ENCODE measurements at regions not wholly inside any gene's neighbourhood (a gene's known extent, or its start where the extent isn't known, plus 50 kb on each side); places are given as distances from the start of the nearest gene placed in this dataset.
A peak's percentile ranks its signal among the peaks of the same experiment; 100 is the strongest.

DNA sequence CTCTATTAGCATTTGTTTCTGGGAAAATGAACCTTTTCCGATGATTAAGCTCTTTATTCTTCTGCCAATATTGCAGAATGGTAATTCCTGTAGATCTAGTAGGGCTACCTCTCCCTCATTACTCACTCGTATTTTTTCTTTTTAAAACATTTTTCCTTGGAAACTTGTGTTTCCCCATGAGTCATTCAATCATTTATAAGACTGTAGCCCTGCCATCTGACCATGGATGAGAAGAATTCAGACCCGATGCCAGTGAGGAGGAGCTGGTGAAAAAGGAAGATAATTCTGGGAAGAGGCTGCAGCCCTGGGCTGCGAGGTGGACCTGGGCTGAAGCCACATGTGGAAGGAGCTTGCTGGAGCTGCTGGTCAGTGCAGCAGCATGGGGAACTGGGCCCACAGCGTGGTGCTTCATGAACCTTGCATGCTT, 242.8 kb downstream of the KLF6 start:
- no peak for TF ChIP-seq CTCF (IDR thresholded peaks at IDR 0.05; ENCODE audit: low read depth, low read length)
- no peak for DNase-seq (ENCODE audit: extremely low read depth, low read depth)

DNA sequence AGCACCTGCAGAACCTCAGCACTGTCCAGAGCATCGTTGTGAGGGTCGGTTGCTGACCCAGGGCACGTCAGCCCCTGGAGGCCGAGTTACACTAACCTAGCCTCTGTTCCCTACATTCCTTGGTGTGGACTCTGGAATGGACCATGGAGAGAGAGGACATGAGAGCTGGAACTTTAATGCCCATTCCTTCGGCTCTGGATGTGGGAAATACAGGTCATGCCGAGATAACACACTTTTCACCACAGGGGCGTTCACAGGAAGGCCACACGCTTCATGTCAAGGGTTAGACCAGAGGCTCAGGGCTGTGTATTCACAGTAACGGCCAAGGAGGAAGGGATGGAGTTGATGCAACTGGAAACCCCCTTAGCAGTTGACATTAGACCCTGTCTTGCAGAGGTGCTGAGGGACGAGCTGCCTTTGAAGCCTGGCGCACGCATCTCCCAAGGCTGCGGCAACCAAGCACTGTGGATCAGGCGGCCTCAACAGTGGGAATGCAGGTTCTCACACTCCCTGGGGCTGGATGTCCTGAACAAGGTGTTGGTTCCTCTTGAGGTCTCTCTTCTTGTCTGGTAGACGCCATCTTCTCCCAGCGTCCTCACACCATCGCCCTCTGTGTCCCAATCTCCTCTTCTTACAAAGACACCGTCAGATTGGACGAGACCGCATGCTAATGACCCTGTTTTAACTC, 245.2 kb downstream of the KLF6 start:
- TF ChIP-seq CTCF (IDR thresholded peaks at IDR 0.05; ENCODE audit: low read depth, low read length): no peak
- no peak for DNase-seq (ENCODE audit: extremely low read depth, low read depth)

DNA sequence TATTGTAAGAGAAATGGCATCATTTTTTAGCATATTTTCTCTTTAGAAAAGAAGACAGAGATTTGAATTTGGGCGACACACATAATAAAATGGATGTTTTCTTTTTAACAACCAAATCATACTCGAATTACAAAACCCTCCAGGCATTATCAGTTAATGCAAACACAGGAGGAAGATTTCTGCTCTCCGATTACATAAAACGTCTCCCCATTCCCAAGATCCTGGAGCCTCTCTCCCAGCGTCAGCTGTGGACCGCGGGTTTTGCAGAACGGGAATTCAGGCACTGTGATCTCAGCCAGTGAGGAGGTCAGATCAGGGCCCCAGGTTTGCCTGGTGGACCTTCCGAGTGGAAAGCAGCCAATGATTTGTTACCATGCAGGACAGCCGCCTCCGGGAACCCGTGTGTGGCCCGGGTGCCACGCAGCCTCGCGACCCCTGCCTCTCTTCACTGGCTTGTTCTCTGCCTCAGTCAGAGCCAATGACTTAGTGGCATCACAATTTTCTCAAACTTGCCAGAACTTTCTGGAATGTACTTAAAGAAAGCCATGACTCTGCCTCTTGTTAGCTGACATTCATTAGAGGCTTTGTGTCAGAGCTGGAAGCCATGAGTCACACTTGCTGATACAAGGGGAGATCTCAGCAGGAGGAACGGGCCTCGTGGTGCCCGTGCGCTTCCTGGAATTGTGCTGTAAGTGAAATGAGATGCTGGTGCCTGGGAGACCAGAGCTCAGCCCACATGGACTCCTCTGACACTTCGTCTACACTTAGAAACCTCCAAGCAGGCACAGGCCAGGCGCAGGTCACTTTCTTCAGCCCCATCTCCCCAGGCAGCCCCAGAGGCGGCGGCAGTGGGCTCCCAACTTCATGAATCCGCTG, 246.1 kb downstream of the KLF6 start:
- TF ChIP-seq CTCF (IDR thresholded peaks at IDR 0.05; ENCODE audit: low read depth, low read length): no peak
- peak; percentile 84 for DNase-seq (ENCODE audit: extremely low read depth, low read depth)

- DNase-seq (ENCODE audit: extremely low read depth, low read depth): no peak
- TF ChIP-seq CTCF (IDR thresholded peaks at IDR 0.05; ENCODE audit: low read depth, low read length): no peak
Observed at GRCh38 chr10:3538291-3538655, 246.7 kb downstream of the KLF6 start.

DNA sequence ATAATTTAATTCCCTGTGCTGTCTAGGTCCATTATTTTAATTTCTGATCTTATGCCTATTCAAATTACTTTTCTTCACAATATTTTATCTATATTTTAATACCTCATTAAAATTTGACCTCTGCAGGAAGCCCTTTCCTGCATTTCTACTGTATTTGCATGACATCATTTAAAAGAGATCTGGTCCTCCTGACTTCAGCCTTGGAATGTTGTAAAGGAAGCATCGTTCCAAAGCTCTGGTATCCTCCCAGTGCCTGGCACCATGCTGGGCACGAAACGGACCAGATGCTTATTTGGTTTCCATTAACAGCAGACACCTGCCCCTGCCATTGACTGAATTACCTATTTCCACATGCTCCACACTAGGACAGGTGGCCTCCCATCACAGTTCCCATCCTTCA, 247.5 kb downstream of the KLF6 start:
- no peak for DNase-seq (ENCODE audit: extremely low read depth, low read depth)
- TF ChIP-seq CTCF (IDR thresholded peaks at IDR 0.05; ENCODE audit: low read depth, low read length): no peak

GRCh38 chr10:3535001-3535400, 250.0 kb downstream of the KLF6 start:
- DNase-seq (ENCODE audit: extremely low read depth, low read depth): no peak
- TF ChIP-seq CTCF (IDR thresholded peaks at IDR 0.05; ENCODE audit: low read depth, low read length): no peak

DNA sequence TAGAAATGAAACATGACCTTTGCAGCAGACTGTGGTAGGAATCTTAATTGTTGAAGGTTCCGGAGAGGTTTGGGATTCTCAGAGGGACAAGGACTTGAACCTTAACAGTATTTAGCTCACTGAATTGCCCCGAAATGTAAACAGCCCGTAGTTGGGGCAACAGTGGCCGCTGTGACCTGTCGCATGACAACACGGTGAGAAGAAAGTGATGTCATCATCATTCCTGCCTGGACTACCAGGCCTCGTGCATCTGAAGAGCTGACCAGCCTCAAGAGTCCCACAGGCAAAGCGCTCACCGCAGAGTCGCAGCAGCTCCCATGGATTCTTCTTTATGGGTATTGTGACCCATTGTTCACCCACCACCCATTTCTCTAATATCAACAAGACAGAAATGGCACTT, 250.6 kb downstream of the KLF6 start:
- TF ChIP-seq CTCF (IDR thresholded peaks at IDR 0.05; ENCODE audit: low read depth, low read length): no peak
- DNase-seq (ENCODE audit: extremely low read depth, low read depth): no peak
